ENCODE measurements at regions not wholly inside any gene's neighbourhood (a gene's known extent, or its start where the extent isn't known, plus 50 kb on each side); places are given as distances from the start of the nearest gene placed in this dataset.
A peak's percentile ranks its signal among the peaks of the same experiment; 100 is the strongest.

GRCh38 chr14:81940651-81941050 lies 407.0 kb upstream of the SEL1L start (continued):
- TF ChIP-seq PRDM2 (tag by site-specific recombination; IDR thresholded peaks at IDR 0.05; ENCODE audit: borderline replicate concordance) = no peak

- Histone ChIP-seq H3K4me1 (ENCODE audit: control insufficient read depth, insufficient read depth, low read length) (no peaks in the 10 kb centered on the region), H3K36me3 (ENCODE audit: control insufficient read depth in 2 of 2, insufficient read depth in 1 of 2, low read length in 2 of 2) (no peaks in the 10 kb centered on the region), H3K27ac (ENCODE audit: extremely low read depth, low read depth, low read length) (no peak overlapping the region), H3K9me3 (ENCODE audit: control insufficient read depth, insufficient read depth, low read depth, low read length) (no peaks in the 10 kb centered on the region), H3K4me3 (ENCODE audit: low read depth, low read length) (no peak overlapping the region)
- ChIA-PET CTCF (no interaction called here), POLR2A (no interaction called here)
- TF ChIP-seq KLF9 (tag by site-specific recombination; IDR thresholded peaks at IDR 0.05; ENCODE audit: low read depth) (no peak), ZNF585B (tag by site-specific recombination; IDR thresholded peaks at IDR 0.05) (no peak)
Measured at GRCh38 chr14:81942071-81942470, 408.4 kb upstream of the SEL1L start.

GRCh38 chr14:81946375-81946774 lies 412.7 kb upstream of the SEL1L start:
- no peak overlapping the region for H3K27ac ChIP-seq (ENCODE audit: extremely low read depth, low read depth, low read length)
- no peaks in the 10 kb centered on the region for H3K4me1 ChIP-seq (ENCODE audit: control insufficient read depth, insufficient read depth, low read length)
- H3K9me3 ChIP-seq (ENCODE audit: control insufficient read depth, insufficient read depth, low read depth, low read length) = no peaks in the 10 kb centered on the region
- H3K4me3 ChIP-seq (ENCODE audit: low read depth, low read length) = no peak overlapping the region
- ChIA-PET POLR2A (no interaction called here), CTCF (no interaction called here)
- H3K36me3 ChIP-seq (ENCODE audit: control insufficient read depth in 2 of 2, insufficient read depth in 1 of 2, low read length in 2 of 2) = no peaks in the 10 kb centered on the region
- TF ChIP-seq GFI1B (tag by site-specific recombination; IDR thresholded peaks at IDR 0.05) (no peak), ZNF624 (tag by site-specific recombination; IDR thresholded peaks at IDR 0.05) (no peak), ZNF654 (tag by site-specific recombination; IDR thresholded peaks at IDR 0.05; ENCODE audit: low read depth) (no peak), SP7 (tag by site-specific recombination; IDR thresholded peaks at IDR 0.05) (no peak), ZNF677 (tag by site-specific recombination; IDR thresholded peaks at IDR 0.05) (no peak), ZSCAN16 (tag by site-specific recombination; IDR thresholded peaks at IDR 0.05) (no peak), ZNF23 (tag by site-specific recombination; IDR thresholded peaks at IDR 0.05; ENCODE audit: borderline replicate concordance) (no peak), ZEB2 (tag by site-specific recombination; IDR thresholded peaks at IDR 0.05) (no peak), ZBTB1 (tag by site-specific recombination; IDR thresholded peaks at IDR 0.05) (no peak), ZFP41 (tag by site-specific recombination; IDR thresholded peaks at IDR 0.05; ENCODE audit: borderline replicate concordance) (no peak)

- TF ChIP-seq ZNF626 (tag by site-specific recombination; IDR thresholded peaks at IDR 0.05) = no peak
- TF ChIP-seq ATF2 (tag by site-specific recombination; IDR thresholded peaks at IDR 0.05; ENCODE audit: low read depth) = 0 out of 2 replicates have a peak, but pooled peaks have one; percentile 21
- no peak overlapping the region for H3K4me3 ChIP-seq (ENCODE audit: low read depth, low read length)
- no peak overlapping the region for H3K27ac ChIP-seq (ENCODE audit: extremely low read depth, low read depth, low read length)
- ChIA-PET POLR2A (no interaction called here), CTCF (interaction anchor here (0.7 kb wide), 1 partner anchor 9 kb away, joined by 3 read pairs; no protein-coding TSS in a partner anchor)
- H3K4me1 ChIP-seq (ENCODE audit: control insufficient read depth, insufficient read depth, low read length) = no peaks in the 10 kb centered on the region
- no peaks in the 10 kb centered on the region for H3K36me3 ChIP-seq (ENCODE audit: control insufficient read depth in 2 of 2, insufficient read depth in 1 of 2, low read length in 2 of 2)
- H3K9me3 ChIP-seq (ENCODE audit: control insufficient read depth, insufficient read depth, low read depth, low read length) = no peaks in the 10 kb centered on the region
Measured at GRCh38 chr14:81946834-81947798, 413.5 kb upstream of the SEL1L start.
